Activated CD4-positive, alpha-beta T cell treated with anti-CD3 and anti-CD28 coated beads for 4 hours (primary cell): ENCODE measurements at regions not wholly inside any gene's neighbourhood (a gene's known extent, or its start where the extent isn't known, plus 50 kb on each side); places are given as distances from the start of the nearest gene placed in this dataset.

Source experiments
- DNase-seq, 2 donors: peaks; one replicate each; pipeline ENCODE4 v3.0.0-alpha.2; 2020

DNA sequence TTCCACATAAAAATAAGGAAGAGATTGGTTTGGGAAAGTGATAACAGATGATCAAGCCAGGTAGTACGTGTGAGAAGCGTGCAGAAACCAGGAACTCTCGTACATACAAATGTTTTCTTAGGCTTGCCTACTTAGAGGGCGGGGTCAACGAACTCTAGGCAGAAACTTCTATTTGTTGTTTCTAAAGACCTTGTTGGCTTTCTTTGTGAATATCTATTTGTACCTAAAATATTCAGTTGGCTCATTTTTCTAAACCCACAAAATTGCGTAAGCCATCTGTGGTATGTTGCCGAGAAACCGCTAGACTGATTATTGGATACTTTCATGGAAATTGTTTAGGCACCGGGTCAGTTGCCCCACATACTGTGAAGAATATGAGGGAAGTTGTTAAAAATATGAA is 458.5 kb downstream of the MAT2B start:
- DNase-seq = no peak

DNA sequence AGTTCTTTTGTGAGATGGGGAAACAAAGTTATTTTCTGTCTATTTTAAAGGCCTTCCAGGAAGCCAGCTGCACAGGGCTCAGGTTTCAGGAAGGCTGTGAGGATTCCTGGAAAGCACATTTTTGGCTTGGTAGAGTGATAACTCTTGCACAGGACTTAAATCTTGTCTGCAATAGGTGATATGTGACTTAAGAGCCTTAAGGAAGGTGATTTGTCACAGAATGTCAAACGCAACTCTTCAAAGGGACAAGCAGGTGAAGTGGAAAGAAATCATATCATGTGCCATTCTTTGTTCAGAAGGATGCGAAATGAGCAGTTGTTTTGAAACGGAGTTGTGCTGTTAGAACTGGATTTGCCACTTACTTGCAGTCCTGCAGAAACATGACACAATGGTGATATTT is 459.3 kb downstream of the MAT2B start:
- DNase-seq = no peak

DNA sequence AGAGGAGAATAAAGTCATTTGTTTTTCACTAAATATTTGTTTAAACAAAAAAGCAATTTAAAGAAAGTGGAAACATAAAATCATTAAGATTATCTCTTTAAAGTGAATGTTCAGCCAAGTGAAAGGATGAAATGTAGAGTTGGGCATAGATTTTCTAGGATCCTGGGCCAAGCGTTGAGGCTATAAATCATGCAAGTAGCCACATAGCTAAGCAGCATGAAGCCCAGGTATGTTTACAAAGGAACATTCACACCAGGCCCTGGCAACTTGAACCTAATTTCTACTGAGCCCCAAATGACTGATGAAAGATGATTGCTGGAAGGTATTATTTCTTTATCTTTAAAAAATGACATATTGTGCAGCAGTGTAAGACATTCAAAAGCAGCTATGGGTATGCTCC is 461.8 kb downstream of the MAT2B start:
- DNase-seq = no peak

DNA sequence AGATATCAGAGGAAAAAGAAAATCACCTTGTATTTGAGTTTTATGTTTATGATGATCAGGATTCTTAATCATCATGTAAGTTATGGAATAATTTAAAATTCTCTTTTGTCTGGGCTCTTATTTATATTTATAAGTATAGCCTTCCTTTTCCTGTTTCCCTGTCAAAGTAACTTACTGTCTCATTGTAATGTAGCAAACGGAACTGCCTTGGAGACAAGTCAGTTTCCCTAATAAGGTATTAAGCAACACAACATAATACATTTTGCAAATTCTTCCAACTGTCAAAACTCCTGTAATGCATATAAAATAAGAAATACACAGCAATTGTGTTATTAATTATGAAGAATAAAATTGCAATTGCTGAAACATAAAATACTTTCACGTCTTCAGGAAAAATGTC is 463.2 kb downstream of the MAT2B start:
- no peak for DNase-seq

DNA sequence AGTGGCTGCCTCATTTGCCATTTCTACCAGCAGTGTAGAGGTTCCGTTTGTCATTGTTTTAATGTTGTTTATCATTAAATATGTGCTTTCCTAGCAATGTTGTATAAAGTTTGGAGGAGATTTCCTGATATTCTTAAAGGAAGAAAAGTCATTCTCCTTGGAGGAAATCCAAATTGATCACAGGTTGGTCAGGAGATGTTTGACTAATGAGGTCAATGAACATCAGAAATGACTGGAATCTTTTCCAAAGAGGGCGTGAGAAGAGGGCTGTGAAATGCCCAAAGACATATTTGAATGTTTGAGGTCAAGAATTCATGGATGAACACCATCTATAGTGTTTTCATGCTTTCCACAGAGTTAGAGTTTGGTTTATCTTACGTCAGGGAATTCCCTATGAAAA is 471.3 kb downstream of the MAT2B start:
- no peak for DNase-seq

DNA sequence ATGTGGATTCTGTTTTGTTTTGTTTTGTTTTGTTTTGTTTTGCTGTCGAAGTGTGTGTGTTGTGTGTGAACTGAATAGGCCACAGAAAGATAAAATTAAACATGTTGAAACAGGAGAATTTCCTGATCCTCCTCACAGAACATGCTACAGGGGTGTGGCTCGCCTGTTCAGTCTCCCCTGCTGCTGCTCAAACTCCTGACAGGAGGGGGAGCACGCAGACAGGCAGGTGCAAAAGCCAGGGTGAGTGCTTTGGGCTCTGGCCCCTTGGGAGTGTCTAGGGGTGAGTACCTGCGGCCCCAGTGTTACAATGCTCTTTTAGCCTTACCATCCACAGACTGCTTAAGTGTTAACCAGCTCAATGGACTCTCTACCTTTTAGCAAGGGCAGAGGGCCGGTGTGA is 473.5 kb downstream of the MAT2B start:
- DNase-seq = no peak

DNA sequence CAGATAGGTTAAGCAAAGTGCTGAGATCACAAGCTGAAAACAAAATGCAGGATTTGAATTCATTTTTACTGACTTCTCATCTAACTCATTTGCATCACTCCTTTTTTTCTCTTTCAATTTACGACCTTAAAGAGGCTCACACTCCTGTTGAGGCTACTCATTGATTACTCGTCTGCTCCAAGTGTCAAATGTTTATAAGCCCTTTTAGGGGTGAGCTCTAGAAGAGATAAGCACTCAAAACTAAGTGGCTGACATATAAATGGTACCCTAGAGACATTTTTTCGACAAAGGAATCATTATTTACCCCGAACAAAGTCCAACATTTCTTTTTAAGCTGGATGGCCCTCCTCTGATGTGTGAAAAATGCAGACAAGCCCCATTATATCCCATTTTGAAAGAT is 483.1 kb downstream of the MAT2B start:
- no peak for DNase-seq

DNA sequence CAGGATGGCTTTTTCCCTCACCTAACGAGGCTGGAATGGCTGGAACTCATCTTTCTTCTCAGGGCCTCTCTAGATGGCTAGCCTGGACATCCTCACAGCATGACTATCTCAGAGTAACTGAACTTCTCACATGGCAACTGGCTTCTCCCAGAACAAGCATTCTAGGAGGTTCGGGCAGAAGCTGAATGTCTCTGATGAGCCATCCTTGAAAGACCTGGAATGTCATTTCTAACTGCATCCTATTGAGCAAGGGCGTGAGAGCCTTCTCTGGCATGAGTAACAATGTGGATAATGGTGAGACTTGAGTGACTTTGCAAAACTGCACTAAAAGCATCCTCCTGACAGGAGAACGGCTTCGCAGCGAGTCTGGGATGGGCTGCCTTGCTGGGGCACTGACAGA is 487.7 kb downstream of the MAT2B start:
- no peak for DNase-seq

DNA sequence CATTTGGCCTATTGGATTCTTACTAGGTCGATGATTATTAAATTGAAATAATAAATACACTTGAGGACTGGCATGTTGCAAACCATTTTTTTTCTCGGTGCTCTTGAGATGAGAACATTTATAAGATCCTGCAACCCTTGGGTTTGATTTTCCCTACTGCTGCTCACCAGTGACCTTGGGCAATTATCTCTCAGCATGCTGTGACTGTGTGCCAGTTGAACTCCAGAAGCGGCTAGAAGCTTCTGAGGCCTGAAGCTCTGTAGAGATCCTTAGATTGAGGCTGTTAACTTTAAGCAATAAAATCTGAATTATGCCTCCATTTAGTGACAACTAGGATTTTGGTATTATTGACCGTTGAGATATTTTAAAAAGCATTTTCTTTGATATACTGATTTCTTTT is 489.8 kb downstream of the MAT2B start:
- no peak for DNase-seq

DNA sequence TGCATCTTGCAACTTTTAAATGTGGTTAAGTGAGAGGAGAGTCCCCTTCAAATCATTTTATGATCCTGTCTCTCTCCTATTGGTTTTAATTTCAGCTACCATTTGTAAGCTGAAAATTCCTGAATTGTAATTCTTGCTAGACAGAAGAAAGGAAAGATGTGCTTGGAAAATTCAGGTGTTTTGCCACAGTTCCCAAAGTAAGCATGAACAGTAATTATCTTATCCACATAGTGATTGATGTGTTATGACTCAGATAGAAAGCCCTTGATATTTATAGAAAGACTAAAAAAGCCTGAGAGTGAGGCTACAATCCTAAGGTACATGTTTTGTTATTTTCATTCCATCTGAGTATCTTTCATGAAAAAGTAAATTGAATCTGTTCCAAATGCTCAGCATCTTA is 492.5 kb downstream of the MAT2B start:
- DNase-seq = no peak

DNA sequence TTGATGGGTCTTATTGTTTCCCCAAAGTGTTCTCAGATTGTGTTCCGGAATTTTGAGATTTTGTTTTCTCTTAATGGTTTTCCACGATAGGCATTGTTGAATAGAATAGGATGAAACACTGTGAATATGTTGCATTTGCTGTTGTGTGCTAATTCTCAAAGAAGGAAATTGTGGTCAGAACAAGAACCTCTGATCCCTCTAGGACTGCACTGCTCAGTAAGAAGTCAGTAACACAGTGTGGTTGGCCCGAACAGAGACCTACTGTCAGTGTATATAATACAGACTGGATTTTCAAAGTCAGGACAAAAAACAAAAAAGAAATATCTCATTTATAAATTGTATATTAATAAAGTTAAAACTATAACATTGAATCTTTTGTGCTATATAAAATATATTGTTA is 494.8 kb downstream of the MAT2B start:
- DNase-seq = no peak

DNA sequence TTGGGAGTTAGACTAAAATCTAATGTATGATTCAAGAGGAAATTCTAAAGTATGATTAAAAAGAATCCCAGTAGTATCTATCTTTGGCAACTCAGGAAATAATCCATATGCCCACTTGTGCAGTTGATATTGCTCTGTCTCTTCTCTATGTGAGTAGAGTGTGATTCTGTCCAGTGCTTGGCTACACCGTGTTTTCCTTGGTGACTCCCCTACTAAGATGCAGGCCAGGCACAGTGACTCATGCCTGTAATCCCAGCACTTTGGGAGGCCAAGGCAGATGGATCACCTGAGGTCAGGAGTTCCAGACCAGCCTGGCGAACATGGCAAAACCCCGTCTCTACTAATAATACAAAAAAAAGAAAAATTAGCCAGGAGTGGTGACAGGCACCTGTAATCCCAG is 495.4 kb downstream of the MAT2B start:
- no peak for DNase-seq

DNA sequence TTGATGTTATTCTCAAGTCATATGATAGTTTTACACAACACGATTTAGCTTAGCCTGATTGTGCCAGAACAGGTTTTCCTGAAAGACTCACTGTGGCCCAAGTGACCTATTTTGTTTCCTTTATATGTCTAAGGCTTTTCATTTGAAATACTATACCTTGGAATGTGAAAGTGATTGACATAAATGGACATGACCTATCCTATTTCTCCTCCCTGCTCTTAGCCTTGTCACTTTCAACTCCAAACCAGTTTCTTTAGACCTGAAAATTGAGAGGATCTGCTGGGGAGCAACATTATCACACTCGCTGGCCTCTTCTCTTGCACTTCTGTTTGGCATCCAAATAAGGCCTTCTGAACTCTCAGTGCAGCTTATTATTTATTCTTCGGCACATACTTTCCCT is 496.8 kb downstream of the MAT2B start:
- no peak for DNase-seq

DNA sequence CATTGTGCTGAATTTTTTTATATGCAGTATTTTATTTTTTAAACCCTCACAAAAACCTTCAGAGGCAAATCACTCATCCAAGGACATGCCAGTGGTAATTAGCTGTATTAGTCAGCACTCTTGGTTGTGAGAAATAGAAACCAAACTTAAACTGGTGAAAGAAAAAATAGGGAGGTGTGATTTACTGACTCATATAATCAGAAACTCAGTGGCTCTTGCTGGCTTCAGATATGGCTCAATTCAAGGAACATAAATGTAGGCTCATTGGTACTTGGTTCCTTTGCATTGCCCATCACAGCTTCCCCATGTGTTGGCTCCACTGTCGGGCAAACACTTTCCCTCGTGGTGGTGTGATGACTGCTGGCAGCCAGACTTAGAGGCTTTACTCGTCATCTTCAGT is 497.2 kb downstream of the MAT2B start:
- DNase-seq = no peak

DNA sequence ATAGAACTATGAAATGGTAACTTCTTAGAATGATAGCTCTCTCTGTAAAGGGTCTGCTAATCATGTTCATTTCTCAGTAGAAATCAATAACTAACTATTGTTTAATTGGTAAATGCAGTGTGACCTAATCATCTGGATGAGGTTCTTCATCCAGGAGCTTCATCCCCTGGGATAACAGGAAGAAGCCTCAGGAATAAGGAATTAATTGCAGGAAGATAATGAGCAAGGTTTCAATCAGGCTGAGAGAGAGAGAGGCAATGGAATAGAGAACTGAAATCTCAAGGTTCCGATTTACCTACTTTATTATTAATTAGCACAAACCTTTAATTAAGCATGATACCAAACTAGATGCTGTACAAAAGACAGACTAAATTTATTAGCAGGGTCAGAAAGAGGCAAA is 499.7 kb downstream of the MAT2B start:
- no peak for DNase-seq

DNA sequence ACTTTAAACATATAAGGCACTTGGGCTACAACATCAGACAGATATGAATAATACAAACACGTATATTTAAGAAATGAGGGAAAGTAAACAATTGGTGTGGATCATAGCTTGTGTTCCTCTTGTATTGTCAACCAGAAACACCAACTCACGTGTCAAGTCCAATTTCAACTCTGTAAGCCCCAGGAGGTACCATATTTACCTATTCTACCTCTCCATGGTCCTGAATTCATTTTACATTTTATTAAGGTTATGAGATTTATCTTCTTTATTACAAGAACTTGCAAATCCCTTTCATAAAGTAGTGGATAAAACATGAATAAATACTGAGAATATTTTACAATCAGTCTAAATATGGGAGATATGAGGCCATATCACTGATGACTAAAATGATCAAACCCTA is 501.6 kb downstream of the MAT2B start:
- DNase-seq = no peak

DNA sequence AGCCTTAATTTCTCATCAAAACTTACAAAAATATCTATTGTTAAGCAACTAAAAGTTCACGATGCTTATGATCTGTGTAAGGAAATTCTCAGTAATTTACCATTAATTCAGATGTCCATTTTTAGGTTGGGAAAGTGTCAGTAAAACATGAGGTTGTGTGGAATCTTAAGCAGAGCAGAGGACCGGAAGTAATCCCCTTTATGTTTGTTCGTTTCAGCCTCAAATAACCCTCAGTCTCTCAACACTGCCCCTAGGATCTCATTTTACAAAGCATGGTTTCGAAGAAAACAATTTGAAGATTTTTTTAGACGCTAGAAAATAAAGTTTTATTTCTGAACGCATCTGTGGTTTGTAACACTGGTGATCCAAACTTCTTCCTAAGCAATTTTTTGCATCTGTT is 504.2 kb downstream of the MAT2B start:
- DNase-seq = no peak

DNA sequence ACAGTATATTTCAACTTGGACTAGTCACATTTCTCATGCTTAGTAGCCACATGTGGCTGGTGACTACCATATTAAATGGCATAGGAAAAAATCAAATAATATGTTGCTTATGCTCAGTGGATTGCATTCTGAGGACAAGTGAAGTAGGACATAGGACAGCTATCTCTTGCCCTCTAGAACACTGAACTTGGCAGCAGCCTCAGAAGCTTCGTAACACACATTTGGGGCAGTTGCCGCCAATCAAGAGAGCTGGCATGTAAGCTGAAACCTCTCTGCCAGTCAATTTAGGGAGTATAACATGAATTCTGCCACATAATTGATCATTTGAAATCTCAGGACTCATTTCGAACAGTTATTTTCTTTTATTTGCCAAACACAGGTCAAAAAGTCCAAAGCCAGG is 505.5 kb downstream of the MAT2B start:
- no peak for DNase-seq

DNA sequence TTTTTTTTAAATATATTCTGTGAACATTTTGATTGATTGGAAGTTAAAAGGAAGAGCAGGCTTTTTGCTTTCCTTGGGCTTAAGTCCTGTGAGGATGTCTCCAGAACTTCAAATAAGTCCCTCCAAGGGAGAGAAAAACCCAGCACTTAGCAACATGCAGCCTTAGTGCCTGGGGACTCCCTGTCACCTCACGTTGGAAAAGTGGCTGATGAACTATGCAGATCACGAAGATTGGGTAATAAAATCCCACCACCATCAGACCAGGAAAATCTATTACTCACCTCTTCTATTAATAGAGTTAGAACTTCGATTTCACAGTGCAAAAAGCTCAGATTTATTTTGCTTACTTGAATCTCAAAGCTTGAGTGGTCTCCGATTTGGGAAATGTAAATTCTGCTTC is 507.0 kb downstream of the MAT2B start:
- DNase-seq = no peak

DNA sequence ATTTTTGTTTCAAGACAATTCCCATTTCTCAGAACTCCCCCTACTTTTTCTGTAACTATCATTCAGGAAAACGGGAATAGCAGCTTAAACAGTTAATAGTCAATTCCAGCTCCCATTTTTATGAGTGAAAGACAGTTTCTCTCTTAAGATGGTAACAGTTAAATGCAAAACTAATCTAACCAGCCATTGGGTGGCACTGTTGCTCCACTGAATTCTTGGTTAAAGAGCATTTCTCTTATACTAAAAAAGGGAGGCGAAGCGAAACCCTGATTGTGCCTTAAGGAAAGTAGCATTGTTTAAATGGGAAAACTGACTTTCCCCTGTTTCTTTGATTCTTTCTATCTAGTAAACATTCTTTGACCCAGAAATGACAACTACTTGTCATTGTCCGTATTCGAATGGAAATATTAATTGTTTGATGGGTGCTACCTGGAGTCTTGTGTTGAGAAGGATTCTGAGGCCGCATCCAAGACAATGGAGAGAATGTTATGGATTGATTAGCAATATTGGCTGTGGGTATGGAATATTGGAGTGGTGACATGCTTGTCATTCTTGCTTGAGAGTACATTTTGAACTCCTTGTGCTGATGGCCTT is 507.8 kb downstream of the MAT2B start:
- DNase-seq = no peak

DNA sequence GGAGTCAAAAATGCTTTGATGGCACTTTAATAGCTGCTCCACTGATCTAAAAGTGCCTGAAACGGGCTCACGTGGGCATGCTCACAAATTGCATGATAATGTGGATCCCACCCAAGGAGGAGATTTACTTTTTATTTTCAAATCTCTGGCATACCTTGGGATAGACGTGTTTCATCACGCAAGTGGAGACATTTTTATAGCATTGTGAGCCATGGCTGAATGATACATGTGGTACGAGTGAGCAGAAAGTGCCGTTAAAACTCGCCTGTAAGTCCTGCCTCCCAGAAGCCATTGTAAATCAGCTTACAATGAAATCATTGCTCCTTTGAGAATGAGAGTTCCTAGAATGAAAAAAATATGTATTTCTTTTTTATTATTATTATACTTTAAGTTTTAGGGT is 514.7 kb downstream of the MAT2B start:
- no peak for DNase-seq

DNA sequence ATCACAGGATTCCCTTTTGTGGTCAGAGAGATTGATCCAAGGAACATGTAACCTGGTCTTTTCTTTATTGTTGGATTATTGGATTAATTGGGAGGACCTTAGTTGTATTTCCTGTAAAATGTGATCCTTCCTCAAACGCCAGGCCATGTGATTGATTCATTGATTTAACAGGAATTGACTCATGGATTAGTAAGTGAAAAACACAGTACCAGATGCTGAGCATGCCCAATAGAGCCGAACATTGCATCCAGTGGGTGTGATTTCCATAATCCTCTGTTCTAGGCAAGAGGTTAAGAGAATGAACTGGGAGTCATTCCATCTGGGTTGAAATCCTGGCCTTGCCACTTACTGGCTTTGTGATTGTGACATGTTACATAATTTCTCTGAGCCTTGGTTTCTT is 522.3 kb downstream of the MAT2B start:
- DNase-seq = no peak

DNA sequence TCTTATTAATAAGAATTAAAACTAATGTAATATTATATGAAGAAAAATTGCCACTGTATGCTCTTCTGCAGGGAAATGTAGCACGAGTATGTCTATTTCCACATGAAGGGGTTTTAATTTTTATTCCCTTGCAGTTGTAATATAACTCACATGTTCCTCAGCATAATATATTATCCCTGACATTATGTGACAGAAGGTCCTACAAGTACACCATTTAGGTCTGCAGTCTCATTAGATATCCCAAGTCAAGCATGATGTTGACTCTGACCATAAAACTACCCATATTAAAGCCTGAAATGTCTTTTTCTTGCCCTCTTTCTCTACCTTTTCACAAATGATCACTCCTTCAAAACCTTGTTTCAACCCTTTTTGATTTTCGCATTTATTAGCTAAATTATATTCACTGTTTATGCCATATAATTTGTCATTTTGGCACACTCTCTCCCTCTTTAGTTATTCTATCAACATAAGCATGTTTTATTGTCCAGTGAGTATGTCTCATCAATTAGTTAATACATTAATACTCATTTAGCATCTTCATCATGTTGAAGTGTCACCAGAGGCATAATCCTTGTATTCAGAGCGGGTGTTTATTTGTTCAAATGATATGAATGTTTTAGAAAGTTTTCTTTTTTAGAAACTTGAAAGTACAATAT is 532.8 kb downstream of the MAT2B start:
- no peak for DNase-seq

DNA sequence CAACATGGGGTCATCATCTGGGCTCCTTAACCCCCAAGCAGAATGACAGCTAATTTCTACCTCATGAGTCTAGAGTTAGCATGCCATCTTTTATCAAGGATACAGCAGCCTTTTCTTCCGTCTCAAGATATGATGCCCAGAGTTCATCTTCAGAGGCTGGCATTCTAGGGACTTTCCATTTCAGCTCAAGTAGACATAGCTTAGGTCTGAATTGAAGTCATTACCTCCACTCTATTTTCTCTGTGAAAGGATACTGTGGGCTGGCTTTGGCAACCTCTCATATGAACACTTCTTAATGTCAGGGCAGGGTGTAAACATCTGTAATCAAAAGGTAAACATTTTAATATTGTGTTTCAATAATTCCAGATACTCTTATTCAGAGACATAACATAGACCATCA is 535.7 kb downstream of the MAT2B start:
- no peak for DNase-seq

DNA sequence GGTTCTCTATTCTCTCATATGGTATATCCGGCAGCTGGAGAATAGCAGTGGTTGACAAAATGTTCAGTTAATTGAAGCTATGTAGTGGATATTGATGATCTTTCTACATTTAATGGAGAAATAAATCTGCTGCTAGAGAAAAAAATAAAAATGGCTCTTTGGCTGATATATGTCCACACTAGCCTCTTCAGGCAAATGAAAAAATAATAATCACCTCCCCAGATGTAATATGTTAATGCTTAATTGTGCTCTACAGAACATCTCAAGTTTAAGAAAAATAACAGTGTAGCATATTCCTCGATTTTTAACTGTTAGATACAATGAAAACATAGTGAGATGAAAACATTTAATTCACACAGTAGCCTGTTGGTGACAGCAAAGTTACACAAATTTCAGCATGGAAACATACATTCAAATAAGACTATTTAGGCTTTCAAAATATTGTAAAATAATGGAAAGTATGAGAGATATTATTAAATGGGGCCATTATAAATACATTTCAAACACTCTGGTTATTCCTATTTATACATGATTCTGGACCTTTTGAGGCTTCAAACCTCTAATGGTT is 543.0 kb downstream of the MAT2B start:
- no peak for DNase-seq
